Erythroblast (primary cell): ENCODE measurements at regions not wholly inside any gene's neighbourhood (a gene's known extent, or its start where the extent isn't known, plus 50 kb on each side); places are given as distances from the start of the nearest gene placed in this dataset.

Experiments used
- GATA1 ChIP-seq: IDR thresholded peaks from 2 replicates; pipeline ENCODE4 v1.6.1; 2011; ENCODE audit warnings: low read depth, mild to moderate bottlenecking, control low read depth, low read length, moderate library complexity
- POLR2A ChIP-seq: IDR thresholded peaks from 2 replicates; pipeline ENCODE4 v1.6.1; 2011; ENCODE audit warnings: mild to moderate bottlenecking, low read length

DNA sequence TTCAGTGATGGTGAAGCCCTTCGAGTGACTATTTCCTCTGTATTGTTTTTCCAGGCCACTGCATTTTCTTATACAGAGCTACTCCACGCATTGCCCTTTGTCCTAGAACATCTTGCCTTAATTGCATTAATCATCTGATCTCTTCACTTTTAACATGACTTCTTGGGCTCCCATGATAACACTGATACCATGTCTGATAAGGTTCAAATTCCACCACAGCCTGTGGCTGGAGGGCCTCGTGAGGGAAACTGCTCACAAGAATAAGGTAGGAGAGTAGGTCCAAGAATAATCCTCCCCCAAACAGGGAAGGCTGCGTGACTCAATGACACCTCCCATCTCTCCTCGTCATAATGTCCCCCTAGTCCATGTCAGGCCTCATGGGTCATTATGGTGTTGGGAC, 165.5 kb upstream of the ECI2 start:
- TF ChIP-seq POLR2A (no peak), GATA1 (no peak)
